Naive B cell (primary cell): ENCODE measurements at regions not wholly inside any gene's neighbourhood (a gene's known extent, or its start where the extent isn't known, plus 50 kb on each side); places are given as distances from the start of the nearest gene placed in this dataset.
A peak's percentile ranks its signal among the peaks of the same experiment; 100 is the strongest.

Experiments
- ATAC-seq, 2 donors: fragments of 150-1000 bp; cut with Tn5 transposase; 2 replicates each; pipeline ENCODE4 v1.10.0; 2021; ENCODE audit warnings: low read depth in 2 of 2, mild to moderate bottlenecking in 2 of 2, moderate library complexity in 2 of 2
- DNase-seq: peaks from one replicate; pipeline ENCODE4 v3.0.0; 2022
- H3K27ac Mint-ChIP-seq, 6 donors: one replicate each; pipeline ENCODE4 v1.8.0; 2020 to 2022; ENCODE audit warnings: mild to moderate bottlenecking in 6 of 6, mixed read lengths in 6 of 6, moderate library complexity in 5 of 6, inconsistent platforms in 2 of 6
- H3K27me3 Mint-ChIP-seq, 3 donors: one replicate each; pipeline ENCODE4 v1.8.0; 2021 to 2022; ENCODE audit warnings: mixed read lengths in 3 of 3, mild to moderate bottlenecking in 1 of 3
- H3K36me3 Mint-ChIP-seq, 2 donors: one replicate each; pipeline ENCODE4 v1.8.0; 2020 to 2022; ENCODE audit warnings: mixed read lengths in 2 of 2, inconsistent platforms in 1 of 2, mild to moderate bottlenecking in 1 of 2
- H3K4me1 Mint-ChIP-seq, 3 donors: one replicate each; pipeline ENCODE4 v1.8.0; 2020 to 2022; ENCODE audit warnings: mixed read lengths in 3 of 3, inconsistent platforms in 1 of 3, mild to moderate bottlenecking in 1 of 3, moderate library complexity in 1 of 3
- H3K4me3 Mint-ChIP-seq, 8 donors: one replicate each; pipeline ENCODE4 v1.8.0; 2020 to 2022; ENCODE audit warnings: mild to moderate bottlenecking in 8 of 8, mixed read lengths in 8 of 8, moderate library complexity in 8 of 8, inconsistent platforms in 2 of 8
- H3K9me3 Mint-ChIP-seq, 7 donors: one replicate each; pipeline ENCODE4 v1.8.0; 2020 to 2022; ENCODE audit warnings: mixed read lengths in 7 of 7, mild to moderate bottlenecking in 5 of 7, inconsistent platforms in 2 of 7, moderate library complexity in 1 of 7

DNA sequence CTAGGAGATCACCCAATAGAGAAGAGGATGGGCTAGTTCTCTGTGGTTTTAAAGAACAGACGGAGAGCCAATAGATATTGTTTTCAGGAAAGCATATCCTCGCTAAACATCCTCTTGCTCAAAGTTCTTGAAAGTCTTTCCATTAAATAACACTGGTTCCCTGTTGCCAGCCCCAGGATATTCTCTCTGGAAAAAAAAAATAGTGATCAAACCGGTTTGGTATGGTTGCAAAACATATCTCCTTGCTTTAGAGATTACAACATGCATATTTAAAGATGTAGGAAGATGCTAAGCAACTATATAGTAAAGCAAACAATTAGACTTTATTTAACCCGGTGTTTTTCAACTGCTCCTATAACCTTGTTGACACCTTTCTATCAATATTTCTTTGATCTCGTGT, 211.4 kb downstream of the CMPK2 start:
- H3K4me1 Mint-ChIP-seq = no peaks in the 10 kb centered on the region
- peaks cover 0 to 8% (median 5%) of the 10 kb centered on the region in 3 donors for H3K27me3 Mint-ChIP-seq
- no peak for DNase-seq
- H3K36me3 Mint-ChIP-seq = peaks cover 0 to 4% of the 10 kb centered on the region in 2 donors
- no peak overlapping the region for H3K4me3 Mint-ChIP-seq
- H3K9me3 Mint-ChIP-seq = peaks cover 0 to 7% (median 0%) of the 10 kb centered on the region in 7 donors
- ATAC-seq = no peak
- no peak overlapping the region for H3K27ac Mint-ChIP-seq

DNA sequence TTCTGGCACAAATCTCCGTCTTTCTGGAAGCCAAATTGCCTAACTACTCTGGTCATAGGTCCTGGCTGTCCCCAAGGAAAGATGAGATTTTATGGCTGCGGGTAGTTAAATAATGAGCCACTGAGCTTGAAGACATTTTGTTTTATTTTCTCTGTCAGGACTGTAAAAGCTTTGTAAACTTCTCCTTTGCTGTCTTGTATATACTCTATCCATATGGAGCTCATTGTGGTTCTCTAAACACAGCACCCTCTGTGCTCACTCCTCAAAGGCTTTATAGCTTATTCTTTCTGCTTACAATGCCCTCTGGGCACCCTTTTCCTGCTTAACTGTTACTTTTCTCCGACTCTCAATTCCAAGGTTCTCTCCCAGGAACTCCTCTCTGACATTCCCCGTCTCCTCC, 209.1 kb downstream of the CMPK2 start:
- H3K4me3 Mint-ChIP-seq = no peak overlapping the region
- no peaks in the 10 kb centered on the region for H3K4me1 Mint-ChIP-seq
- ATAC-seq = no peak
- H3K9me3 Mint-ChIP-seq = peaks cover 0 to 7% (median 0%) of the 10 kb centered on the region in 7 donors
- H3K27me3 Mint-ChIP-seq = peaks cover 0 to 8% (median 5%) of the 10 kb centered on the region in 3 donors
- DNase-seq = no peak
- H3K27ac Mint-ChIP-seq = no peak overlapping the region
- peaks cover 0 to 4% of the 10 kb centered on the region in 2 donors for H3K36me3 Mint-ChIP-seq

- Mint-ChIP-seq H3K9me3 (peaks cover 0 to 7% (median 0%) of the 10 kb centered on the region in 7 donors), H3K4me3 (no peak overlapping the region), H3K36me3 (peaks cover 0 to 4% of the 10 kb centered on the region in 2 donors), H3K27me3 (peaks cover 0 to 8% (median 5%) of the 10 kb centered on the region in 3 donors), H3K27ac (no peak overlapping the region), H3K4me1 (no peaks in the 10 kb centered on the region)
- ATAC-seq (no peak), DNase-seq (no peak)
These were observed 208.6 kb downstream of the CMPK2 start for GRCh38 chr2:6657136-6657535.

DNA sequence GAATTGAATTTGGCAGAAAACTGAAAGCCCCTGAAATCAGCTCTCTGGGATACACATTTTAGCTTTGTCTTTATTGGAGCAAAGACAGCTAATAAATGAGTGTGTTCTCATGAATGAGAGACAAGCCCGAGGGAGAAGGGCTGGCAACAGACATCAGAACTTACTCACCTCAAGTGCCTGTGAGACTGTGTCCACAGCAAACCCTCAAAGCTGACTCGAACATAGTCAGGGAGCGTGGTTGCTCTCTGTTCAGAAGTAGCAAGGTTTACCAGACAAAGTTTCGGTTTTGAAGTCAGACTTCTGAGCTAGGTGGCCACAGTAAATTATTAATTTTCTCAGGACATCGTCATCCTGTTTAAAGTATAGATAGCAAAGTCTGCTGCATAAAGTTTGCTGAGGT, 207.9 kb downstream of the CMPK2 start:
- Mint-ChIP-seq H3K4me3 (no peak overlapping the region), H3K36me3 (peaks cover 0 to 4% of the 10 kb centered on the region in 2 donors), H3K27me3 (peaks cover 0 to 8% (median 7%) of the 10 kb centered on the region in 3 donors), H3K4me1 (no peaks in the 10 kb centered on the region), H3K27ac (no peak overlapping the region), H3K9me3 (peaks cover 0 to 7% (median 0%) of the 10 kb centered on the region in 7 donors)
- DNase-seq (no peak), ATAC-seq (no peak)

DNA sequence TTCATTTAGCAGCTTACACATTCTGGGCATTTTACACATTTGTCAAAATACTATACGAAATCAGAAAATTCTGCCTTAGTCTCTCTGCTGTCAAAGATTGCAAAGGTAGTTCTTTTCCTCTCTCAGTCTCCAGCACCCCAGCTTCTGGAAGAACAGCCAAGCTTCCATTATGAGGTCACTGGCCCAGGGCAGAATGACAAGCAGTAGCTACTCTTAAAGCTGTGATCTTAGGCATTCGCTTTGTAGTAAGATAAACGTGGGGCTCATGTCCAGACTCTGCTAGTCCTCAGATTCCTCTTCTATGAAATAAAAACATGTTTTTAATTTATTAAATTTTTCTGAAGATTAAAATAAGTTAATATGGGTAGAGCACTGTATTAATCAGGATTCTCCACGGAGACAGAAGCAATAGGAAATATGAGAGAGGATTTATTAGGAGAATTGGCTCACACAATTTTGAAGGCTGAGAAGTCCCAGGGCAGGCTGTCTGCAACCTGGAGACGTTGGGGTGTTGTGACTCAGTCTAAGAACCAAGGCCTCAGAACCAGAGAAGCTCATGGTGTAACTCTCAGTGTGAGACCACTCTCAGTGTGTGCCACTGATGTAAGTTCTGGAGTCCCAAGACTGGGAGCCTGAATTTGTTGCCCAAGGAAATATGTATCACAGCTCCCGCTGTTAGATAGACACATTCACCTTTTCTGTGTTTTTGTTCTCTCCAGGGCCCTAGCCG, 201.2 kb downstream of the CMPK2 start:
- no peak for DNase-seq
- H3K9me3 Mint-ChIP-seq = peaks cover 0 to 4% (median 0%) of the 10 kb centered on the region in 7 donors
- no peak for ATAC-seq
- H3K4me3 Mint-ChIP-seq = no peak overlapping the region
- H3K27ac Mint-ChIP-seq = no peak overlapping the region
- H3K27me3 Mint-ChIP-seq = peaks cover 0 to 15% (median 11%) of the 10 kb centered on the region in 3 donors
- no peaks in the 10 kb centered on the region for H3K36me3 Mint-ChIP-seq
- no peaks in the 10 kb centered on the region for H3K4me1 Mint-ChIP-seq

GRCh38 chr2:6665093-6666045, 200.3 kb downstream of the CMPK2 start:
- Mint-ChIP-seq H3K36me3 (no peaks in the 10 kb centered on the region), H3K27ac (no peak overlapping the region), H3K4me1 (no peaks in the 10 kb centered on the region)

DNA sequence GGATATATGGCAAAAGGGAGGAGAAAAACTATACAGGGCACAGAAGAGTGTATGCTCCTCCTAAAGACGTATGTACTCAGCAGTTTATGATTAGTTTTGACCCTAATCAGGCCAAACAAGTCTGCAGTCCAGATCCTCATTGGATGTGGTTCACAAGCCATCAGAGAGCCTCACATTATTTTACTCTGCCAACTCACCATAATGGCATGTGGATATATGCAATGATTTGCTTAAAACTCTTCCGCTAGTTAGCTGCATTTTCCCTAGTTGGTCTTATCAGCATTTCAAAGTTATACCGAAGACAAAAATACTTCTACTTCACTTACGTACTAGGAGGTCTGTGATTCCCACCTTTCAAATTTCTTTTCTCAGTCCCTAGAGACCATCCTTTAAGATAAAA, 198.4 kb downstream of the CMPK2 start:
- no peak for ATAC-seq
- Mint-ChIP-seq H3K27me3 (peaks cover 0 to 18% (median 15%) of the 10 kb centered on the region in 3 donors), H3K27ac (peak overlapping the region in 1 of 6 donors; percentile 85), H3K4me3 (no peak overlapping the region), H3K9me3 (peaks cover 0 to 4% (median 0%) of the 10 kb centered on the region in 7 donors), H3K4me1 (no peaks in the 10 kb centered on the region), H3K36me3 (no peaks in the 10 kb centered on the region)
- DNase-seq = no peak

More at GRCh38 chr2:6665093-6666045, 200.3 kb downstream of the CMPK2 start:
- H3K9me3 Mint-ChIP-seq = peaks cover 0 to 4% (median 0%) of the 10 kb centered on the region in 7 donors
- ATAC-seq (no peak), DNase-seq (no peak)
- peaks cover 0 to 15% (median 14%) of the 10 kb centered on the region in 3 donors for H3K27me3 Mint-ChIP-seq
- no peak overlapping the region for H3K4me3 Mint-ChIP-seq

DNA sequence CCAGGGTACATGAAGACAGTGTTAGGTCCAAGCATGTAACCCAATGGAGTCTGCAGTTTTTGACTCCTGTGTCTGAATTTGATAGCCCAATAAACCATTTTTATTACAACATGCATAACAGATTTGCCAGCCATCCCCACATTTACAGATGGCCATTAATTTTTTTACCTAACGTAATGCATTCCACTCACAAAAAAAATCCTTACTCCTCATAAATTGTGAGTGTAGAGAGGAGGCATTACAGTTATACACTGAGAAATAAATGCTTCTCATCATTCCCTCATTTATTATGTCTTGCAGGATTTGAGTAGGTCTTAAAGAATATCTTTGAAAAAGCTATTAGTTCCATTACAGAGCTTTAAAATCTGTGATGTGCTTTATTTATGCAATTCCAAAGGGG, 193.8 kb downstream of the CMPK2 start:
- ATAC-seq (no peak), DNase-seq (no peak)
- Mint-ChIP-seq H3K4me1 (no peaks in the 10 kb centered on the region), H3K4me3 (no peak overlapping the region), H3K36me3 (no peaks in the 10 kb centered on the region), H3K9me3 (peaks cover 0 to 4% (median 0%) of the 10 kb centered on the region in 7 donors), H3K27me3 (peaks cover 0 to 22% (median 15%) of the 10 kb centered on the region in 3 donors), H3K27ac (no peak overlapping the region)

- ATAC-seq (no peak), DNase-seq (no peak)
- no peak overlapping the region for H3K4me3 Mint-ChIP-seq
- peaks cover 0 to 23% (median 4%) of the 10 kb centered on the region in 3 donors for H3K27me3 Mint-ChIP-seq
- peaks cover 0 to 2% (median 0%) of the 10 kb centered on the region in 7 donors for H3K9me3 Mint-ChIP-seq
- H3K4me1 Mint-ChIP-seq = no peaks in the 10 kb centered on the region
- H3K36me3 Mint-ChIP-seq = no peaks in the 10 kb centered on the region
- H3K27ac Mint-ChIP-seq = no peak overlapping the region
These were observed 191.3 kb downstream of the CMPK2 start for GRCh38 chr2:6674381-6674780.

GRCh38 chr2:6675791-6676190, 189.9 kb downstream of the CMPK2 start:
- no peak for ATAC-seq
- H3K9me3 Mint-ChIP-seq = no peaks in the 10 kb centered on the region
- H3K4me1 Mint-ChIP-seq = no peaks in the 10 kb centered on the region
- no peak overlapping the region for H3K27ac Mint-ChIP-seq
- H3K4me3 Mint-ChIP-seq = no peak overlapping the region
- DNase-seq = no peak
- H3K27me3 Mint-ChIP-seq = peaks cover 0 to 16% (median 4%) of the 10 kb centered on the region in 3 donors
- H3K36me3 Mint-ChIP-seq = no peaks in the 10 kb centered on the region

DNA sequence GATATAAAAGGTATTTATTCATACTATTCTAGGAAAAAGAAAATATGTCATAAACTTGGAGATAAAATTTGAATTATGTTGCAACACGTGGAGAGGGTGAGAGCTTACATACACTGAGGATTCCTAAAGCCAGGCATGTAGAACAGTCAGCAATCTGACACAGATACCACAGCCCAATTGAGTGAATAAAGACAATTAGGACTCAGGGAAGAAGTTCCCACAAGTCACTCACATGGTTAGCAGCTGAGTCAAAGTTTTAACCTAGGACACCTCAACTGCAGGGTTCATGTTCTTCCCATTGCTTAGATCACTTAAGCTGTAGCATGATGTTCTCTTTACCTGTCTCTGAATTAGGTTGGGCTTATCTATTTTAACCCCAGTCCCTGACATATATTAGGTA, 189.5 kb downstream of the CMPK2 start:
- DNase-seq (no peak), ATAC-seq (no peak)
- Mint-ChIP-seq H3K27ac (no peak overlapping the region), H3K4me1 (no peaks in the 10 kb centered on the region), H3K4me3 (no peak overlapping the region), H3K36me3 (no peaks in the 10 kb centered on the region), H3K27me3 (peaks cover 0 to 17% (median 4%) of the 10 kb centered on the region in 3 donors), H3K9me3 (no peaks in the 10 kb centered on the region)

DNA sequence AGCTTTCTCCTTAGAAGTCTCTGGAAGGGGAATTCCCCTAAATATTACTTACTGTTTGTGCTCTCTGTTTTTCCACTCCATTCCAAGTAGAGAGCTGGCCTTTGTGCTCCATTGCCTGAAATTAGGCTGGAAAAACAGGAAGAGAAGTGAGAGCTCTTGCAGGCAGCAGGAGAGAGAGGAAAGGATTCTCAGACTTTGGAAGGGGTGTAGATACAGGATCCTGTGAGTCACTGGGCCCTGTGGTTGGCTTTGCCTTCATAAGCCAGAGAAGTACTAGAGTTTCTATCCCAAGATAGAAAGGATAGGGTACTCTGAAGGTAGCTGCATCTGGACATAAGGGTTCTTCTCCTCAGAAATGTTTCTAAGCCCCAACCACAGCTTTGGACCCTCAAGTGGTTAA, 188.9 kb downstream of the CMPK2 start:
- H3K36me3 Mint-ChIP-seq = no peaks in the 10 kb centered on the region
- H3K27me3 Mint-ChIP-seq = peaks cover 0 to 22% (median 4%) of the 10 kb centered on the region in 3 donors
- DNase-seq (no peak), ATAC-seq (no peak)
- no peaks in the 10 kb centered on the region for H3K4me1 Mint-ChIP-seq
- no peak overlapping the region for H3K4me3 Mint-ChIP-seq
- no peak overlapping the region for H3K27ac Mint-ChIP-seq
- H3K9me3 Mint-ChIP-seq = no peaks in the 10 kb centered on the region

- Mint-ChIP-seq H3K9me3 (peaks cover 0 to 3% (median 0%) of the 10 kb centered on the region in 7 donors), H3K27me3 (peaks cover 0 to 28% (median 4%) of the 10 kb centered on the region in 3 donors)
These were observed 186.2 kb downstream of the CMPK2 start for GRCh38 chr2:6679471-6679870.

More at GRCh38 chr2:6679471-6679870, 186.2 kb downstream of the CMPK2 start:
- DNase-seq = no peak
- Mint-ChIP-seq H3K4me1 (no peaks in the 10 kb centered on the region), H3K27ac (no peak overlapping the region), H3K4me3 (no peak overlapping the region), H3K36me3 (no peaks in the 10 kb centered on the region)
- ATAC-seq = no peak
